HG03108 (cell line): ENCODE measurements at regions not wholly inside any gene's neighbourhood (a gene's known extent, or its start where the extent isn't known, plus 50 kb on each side); places are given as distances from the start of the nearest gene placed in this dataset.

Source experiments
- ATAC-seq: cut with Tn5 transposase; IDR thresholded peaks from one replicate; pipeline ENCODE4 v1.9.1; 2021; ENCODE audit warnings: moderate library complexity; ENCODE audit not compliant: unreplicated experiment

GRCh38 chr3:189041482-189042090 is 130.2 kb upstream of the TPRG1 start:
- peak; percentile 93 for ATAC-seq

DNA sequence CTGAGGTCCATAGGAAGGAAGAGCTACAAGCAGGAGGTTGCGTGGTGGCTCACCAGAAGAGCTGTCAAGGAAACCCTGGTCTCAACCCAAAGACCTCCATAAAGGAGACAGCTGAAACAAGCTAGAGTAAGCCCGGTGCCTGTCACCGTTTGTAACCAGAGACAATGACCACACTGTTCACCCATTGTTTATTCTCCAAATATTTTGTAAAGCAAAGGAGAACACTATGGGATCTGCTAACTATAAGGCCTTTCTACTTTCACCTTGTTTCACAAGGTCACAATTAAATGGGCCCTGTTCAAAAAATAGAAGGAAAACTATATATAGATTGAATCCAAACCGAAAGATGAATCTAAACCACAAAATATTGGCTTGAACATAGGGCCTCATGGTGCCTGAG is 128.9 kb upstream of the TPRG1 start:
- ATAC-seq = no peak

DNA sequence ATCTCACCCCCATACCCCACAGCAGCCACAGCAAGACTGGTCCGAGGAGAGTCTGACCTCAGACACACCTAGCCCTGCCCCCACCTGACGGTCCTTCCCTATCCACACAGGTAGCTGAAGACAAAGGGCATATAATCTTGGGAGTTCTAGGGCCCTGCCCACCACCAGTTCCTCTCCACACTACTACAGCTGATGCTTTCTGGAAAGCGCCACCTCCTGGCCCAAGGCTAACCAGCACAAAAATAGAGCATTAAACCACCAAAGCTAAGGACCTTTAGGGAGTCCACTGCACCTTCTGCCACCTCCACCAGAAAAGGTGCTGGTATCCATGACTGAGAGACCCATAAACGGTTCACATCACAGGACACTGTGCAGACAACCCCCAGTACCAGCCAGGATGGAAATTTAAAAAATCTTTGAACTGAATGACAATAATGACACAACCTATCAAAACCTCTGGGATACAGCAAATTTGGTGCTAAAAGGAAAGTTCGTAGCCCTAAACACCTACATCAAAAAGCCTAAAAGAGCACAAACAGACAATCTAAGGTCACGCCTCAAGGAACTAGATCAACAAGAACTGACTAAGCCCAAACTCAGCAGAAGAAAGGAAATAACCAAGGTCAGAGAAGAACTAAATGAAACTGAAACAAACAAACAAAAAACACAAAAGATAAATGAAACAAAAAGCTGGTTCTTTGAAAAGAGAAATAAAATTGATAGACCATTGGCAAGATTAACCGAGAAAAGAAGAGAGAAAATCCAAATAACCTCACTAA is 122.1 kb upstream of the TPRG1 start:
- ATAC-seq = no peak

DNA sequence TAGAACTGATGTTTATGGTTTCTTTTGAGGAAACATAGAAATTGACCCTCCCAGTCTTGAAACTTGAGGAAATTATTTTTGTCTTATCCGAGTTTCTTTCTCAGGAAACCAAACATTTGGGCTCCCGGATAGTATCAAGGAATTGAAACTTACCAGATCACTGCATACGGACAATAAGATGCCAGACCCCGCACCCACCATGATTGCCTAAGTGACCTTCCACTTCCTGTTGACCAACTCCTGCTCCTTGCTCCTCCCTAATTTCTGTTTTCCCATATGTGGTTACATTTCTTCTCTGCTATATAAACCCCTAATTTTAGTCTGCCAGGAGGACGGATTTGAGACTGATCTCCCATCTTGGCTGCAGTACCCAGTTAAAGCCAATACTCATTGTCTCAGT is 118.4 kb upstream of the TPRG1 start:
- ATAC-seq = no peak

DNA sequence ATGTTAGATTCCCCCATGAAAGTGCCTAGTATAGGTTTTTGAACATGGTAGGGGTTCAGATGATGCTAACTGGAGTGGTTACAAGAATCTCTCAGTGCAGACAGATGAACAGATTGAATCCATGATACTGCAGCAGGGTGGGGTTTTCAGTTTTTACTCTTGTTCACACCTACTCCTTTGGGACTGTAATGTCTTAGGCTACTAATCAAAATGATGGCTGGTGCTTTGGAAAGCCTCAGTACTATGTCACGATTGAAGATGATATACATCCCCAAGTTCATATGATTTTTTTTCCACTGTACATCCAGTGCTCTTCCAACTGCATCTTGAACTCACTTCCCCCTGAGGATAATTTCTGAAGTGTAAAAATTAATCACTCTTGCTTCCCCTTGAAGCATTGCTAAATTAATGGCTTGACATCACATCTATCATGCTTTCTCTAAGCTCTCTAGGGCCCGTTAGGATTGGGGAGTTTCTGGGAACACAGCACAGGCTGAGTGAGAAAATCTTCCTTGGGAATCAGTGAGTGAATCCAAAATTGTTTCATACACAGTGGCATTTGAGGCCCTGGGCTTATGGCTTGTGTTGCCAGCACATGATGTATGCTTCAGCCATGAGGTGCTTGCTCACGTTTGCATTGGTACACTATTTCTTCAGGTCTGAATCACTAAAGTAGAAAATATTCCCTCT is 115.0 kb upstream of the TPRG1 start:
- ATAC-seq = no peak

DNA sequence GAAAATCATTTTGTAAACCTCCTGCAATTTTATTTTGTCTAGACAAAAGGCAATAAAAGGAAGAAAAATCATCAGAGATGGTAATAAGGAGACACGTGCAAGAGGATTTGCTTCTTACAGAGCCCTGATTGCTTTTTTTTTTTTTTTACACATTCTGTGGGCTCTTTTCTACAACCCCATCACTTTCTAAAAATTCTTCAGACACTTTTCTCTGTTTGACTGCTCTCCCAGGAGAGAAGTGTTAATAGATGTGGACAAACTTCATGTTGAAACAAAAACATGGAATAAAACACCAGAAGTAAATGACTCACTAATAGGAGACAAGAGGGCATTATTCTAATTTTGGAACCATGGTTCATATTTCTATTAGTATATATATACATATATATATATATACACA is 114.4 kb upstream of the TPRG1 start:
- ATAC-seq = no peak

DNA sequence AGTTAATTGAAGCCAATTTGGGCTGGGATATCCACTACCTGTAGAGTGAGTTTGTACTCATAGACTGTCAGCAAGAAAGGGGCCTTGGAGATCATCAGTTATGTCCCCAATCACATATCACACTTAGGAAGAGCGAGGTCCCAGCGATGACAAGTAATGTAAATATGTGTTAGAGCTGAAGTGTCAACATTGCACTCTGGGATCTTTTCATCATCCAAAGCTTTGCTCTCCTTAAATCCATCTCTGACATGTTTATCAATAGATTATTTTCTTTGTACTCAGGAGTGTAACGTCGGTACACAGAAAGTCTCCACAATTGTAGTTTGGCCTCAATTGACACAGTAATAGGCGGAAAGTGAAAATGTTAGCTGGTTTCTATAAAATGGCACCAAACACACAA is 113.7 kb upstream of the TPRG1 start:
- no peak for ATAC-seq

GRCh38 chr3:189070965-189071364 is 100.8 kb upstream of the TPRG1 start:
- ATAC-seq = no peak

DNA sequence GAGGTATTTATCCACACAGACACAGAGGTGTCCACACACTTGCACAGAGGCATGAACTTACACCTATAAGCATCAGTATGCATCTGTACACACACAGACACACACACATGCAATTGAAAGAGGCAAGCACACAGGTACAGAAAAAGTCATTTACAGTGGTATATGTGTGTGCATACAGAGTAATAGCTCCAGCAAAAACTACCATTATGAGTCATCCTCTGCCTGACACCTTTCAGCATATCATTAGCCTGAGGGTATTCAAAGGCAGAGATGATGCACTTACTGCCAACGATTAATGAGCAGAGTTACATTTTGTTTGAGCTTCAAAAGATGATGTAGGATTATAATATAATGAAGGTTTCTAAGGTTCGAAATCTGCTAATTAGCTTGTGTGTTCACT is 100.3 kb upstream of the TPRG1 start:
- no peak for ATAC-seq

- ATAC-seq = no peak
These were observed 95.3 kb upstream of the TPRG1 start for GRCh38 chr3:189076449-189076848.

GRCh38 chr3:189080745-189081144 is 91.0 kb upstream of the TPRG1 start:
- no peak for ATAC-seq

DNA sequence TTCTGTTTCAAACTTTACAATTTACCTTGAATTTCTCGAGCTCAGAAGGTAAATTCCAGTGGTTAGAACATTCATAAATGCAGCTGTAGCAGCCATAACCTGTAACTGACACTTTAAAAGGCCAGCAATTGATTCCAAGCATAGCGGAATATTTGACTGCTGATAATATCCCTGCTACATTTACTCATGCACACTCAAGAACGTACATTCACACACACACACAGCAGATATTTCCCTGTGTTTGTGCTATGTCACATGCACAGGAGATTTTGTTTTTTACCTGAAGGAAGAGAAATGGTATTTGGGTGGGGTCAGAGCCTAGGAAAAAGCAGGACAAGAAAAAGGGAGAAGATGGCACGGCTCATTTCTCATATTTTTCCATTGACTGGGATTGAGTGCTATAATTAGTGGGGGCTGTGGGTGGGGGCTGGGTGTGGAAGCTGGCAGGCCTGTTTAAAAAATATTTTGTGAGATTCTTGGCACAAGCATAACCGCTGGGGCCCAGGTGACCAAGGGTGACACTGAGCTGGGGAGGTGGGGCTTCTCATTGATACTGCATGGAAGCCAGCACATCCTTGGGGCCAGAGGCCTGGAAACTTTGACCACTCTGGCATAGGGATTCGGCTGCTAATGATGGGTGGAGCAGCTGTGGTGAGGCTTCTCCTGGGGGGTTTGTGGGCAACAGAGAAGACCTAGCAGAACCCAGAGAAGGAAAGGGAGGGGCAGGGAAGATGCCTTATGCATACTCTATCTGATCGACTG is 88.9 kb upstream of the TPRG1 start:
- ATAC-seq = no peak

GRCh38 chr3:189084620-189085019 is 87.2 kb upstream of the TPRG1 start:
- ATAC-seq = no peak

DNA sequence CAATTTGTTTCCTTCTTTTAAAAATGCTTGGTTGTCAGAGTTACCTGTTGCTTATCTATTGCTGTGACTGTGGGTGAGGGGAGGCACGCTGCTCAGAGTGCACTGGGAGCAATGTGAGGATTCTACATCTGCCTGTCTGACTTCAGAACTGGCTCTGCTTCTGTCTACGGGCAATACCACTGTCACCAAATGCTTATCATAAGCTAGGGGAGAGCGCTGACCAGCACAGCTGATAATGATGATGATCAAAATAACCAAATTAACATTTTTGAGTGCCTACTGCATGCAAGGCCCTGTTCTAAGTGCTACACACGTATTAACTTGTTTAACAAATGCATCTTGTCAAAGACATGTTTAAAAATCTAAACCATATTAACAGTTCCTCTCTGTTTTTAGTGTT is 79.2 kb upstream of the TPRG1 start:
- ATAC-seq = no peak

DNA sequence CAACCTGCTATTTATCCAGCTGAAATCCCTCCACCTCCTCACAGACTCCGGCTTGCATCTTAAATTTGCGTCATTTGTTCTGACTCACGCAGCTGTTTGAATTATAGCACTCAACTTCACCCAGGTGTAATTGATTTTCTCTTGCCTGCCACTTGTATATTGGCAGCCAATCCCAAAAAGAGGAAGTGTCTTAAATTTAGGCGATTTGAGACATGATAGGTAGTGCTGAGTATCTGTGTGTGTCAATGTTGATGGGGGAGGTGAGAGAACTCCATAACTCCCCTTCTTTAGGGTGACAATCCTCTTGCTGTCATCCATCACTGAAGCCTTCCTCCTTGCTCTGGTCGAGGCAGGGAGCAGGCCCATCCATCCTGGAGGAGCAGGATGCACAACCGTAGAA is 77.2 kb upstream of the TPRG1 start:
- ATAC-seq = no peak

DNA sequence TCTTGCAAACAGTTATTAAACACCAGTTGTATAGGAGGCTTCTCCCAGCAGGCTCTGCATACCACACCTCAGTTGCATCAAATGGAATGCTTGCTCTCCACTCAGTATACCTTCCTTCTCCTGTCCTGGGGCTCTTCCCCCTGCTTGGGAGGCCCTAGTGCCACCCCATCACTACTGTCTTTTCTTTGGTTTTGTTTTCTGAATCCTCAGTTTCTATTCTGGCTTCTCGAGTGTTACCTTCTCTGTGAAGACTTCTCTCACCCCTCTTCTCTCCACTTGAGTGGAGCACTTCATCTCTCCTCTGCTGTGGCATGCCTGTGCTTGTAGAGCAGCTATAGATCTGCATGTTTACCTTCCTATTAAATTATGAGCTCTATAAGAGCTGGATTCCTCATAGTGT is 75.7 kb upstream of the TPRG1 start:
- ATAC-seq = no peak

DNA sequence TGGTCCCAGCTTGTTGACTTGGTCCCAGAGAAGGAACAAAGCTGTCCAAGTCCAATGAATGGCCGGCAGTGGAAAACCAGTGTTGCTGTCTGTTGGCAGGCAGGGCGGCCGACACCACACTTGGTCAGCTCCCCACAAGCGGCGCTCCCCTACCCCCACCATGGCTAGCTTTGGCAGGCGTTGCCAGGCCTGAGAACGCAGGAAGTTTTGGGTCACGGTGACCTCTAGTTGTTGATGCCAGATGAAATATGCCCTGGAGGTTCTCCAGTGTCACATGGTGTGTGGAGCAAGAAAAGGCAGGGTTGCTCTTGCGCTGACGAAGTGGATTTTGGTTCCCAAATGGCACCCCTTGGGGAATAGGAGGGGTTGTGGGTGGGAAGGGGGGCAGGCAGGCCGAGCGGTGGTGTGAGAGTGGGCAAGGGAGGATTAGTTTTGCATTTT is 72.7 kb upstream of the TPRG1 start:
- ATAC-seq = no peak

DNA sequence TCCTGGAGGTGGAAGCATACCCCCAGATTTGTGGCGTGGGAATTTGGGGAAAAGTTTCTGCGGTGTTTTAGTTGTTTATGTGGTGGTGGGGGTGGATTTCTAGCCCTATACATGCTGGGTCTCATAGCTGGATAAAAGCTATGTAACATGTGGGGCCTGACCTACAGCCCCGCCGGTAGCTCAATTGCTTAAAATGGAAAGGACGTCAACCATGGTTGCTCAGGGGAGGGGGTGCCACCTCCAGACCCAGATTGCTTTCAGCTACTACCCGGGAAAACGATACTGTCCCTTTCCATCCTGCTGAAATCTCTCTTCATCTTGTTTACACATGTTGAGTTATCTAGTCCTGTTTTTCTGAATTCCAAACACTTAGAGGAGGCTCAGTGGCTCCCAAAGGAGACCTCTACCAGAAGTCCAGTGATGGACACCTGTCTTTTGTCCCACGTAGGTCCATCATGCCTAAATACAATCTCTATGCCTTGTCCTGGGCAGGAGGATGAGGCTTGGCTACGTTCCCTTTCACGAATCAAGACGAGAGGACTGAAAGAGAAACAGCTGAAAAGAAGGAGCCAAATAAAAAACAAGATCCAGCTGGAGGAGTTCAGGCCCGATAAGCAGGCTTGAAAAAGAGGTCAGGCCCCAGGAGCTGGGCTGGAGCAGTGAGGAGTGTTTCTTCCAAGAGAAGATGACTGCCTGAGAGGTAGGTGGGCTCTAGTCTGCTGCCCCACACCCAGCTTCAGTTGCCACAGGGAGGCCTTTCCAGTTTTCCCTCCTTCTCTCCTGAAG is 72.1 kb upstream of the TPRG1 start:
- no peak for ATAC-seq

DNA sequence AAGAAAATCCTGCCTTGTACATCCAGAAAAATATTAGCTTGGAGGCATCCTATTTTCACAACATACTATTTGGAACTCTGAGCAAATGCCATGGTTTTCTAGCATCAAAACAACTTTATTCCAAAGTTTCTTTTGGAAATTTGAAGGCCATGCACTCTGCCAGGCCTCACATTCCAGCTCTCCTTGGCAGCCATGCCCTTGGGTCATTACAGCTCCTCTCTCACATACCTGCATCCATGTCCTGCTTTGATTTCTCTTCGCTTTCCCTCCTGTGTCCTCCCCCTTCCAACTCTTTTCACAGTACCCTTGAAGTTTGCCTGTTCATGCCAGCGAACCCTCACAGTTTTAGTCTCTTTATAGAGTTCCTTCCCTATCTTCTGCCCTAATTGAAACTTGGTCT is 70.9 kb upstream of the TPRG1 start:
- ATAC-seq = no peak

GRCh38 chr3:189101594-189101993 is 70.2 kb upstream of the TPRG1 start:
- ATAC-seq = no peak

DNA sequence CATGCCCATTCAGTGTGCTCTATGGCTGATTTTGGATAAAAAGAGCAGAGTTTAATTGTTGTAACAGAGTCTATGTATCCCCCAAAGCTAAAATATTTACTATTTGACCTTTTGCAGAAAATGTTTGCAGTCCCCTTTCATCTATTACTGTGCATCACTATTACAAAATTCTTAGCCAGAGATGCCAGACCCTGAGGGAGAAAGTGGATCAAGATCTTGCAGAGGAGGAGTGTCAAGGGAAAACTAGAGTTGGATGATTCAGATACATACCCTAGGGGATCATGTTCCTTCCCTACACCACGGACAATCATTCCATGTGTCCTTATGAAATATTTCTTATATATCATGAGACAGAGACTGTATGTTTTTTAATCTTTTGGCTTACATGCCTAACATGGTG is 68.6 kb upstream of the TPRG1 start:
- no peak for ATAC-seq
